CD4-positive, CD25-positive, alpha-beta regulatory T cell (primary cell): ENCODE measurements at regions not wholly inside any gene's neighbourhood (a gene's known extent, or its start where the extent isn't known, plus 50 kb on each side); places are given as distances from the start of the nearest gene placed in this dataset.

Experiments
- ATAC-seq, 2 donors: fragments of 150-1000 bp; cut with Tn5 transposase; one replicate each; pipeline ENCODE4 v1.10.0; 2021; ENCODE audit warnings: low read depth in 2 of 2, moderate number of reproducible peaks in 2 of 2, moderate library complexity in 1 of 2
- DNase-seq, 3 donors: peaks; one replicate each; pipeline versions ENCODE4 v3.0.0 to v3.0.0-alpha.2; 2012 to 2022; ENCODE audit warnings: mixed read lengths in 1 of 3
- H3K27ac ChIP-seq: one replicate; pipeline ENCODE4 v1.7.0; 2013; ENCODE audit warnings: mild to moderate bottlenecking, low read length; ENCODE audit not compliant: insufficient read depth, poor library complexity, severe bottlenecking
- H3K27me3 ChIP-seq: one replicate; pipeline ENCODE4 v1.7.0; 2013; ENCODE audit warnings: low read length; ENCODE audit not compliant: control insufficient read depth, insufficient read depth
- H3K36me3 ChIP-seq: one replicate; pipeline ENCODE4 v1.7.0; 2013; ENCODE audit warnings: mild to moderate bottlenecking, low read length, moderate library complexity; ENCODE audit not compliant: control insufficient read depth, insufficient read depth
- H3K4me1 ChIP-seq: 2 replicates; pipeline ENCODE4 v1.7.0; 2013; ENCODE audit warnings: mild to moderate bottlenecking, low read length; ENCODE audit not compliant: insufficient read depth, control insufficient read depth, poor library complexity, severe bottlenecking
- H3K4me3 ChIP-seq: one replicate; pipeline ENCODE4 v1.7.0; 2013; ENCODE audit warnings: low read depth, mild to moderate bottlenecking, low read length, moderate library complexity
- H3K9me3 ChIP-seq, 2 experiments: 1 replicate in 1 of 2; 2 replicates in 1 of 2; pipeline ENCODE4 v1.7.0; 2013; ENCODE audit warnings: low read length in 2 of 2, mild to moderate bottlenecking in 1 of 2, moderate library complexity in 1 of 2; ENCODE audit not compliant: control insufficient read depth in 2 of 2
- H3K27ac Mint-ChIP-seq, 3 donors: one replicate each; pipeline ENCODE4 v1.8.0; 2020 to 2022; ENCODE audit warnings: mild to moderate bottlenecking in 3 of 3, mixed read lengths in 3 of 3, moderate library complexity in 2 of 3
- H3K27me3 Mint-ChIP-seq: one replicate; pipeline ENCODE4 v1.8.0; 2022; ENCODE audit warnings: mild to moderate bottlenecking, mixed read lengths
- H3K36me3 Mint-ChIP-seq: one replicate; pipeline ENCODE4 v1.8.0; 2020; ENCODE audit warnings: mixed read lengths
- H3K4me1 Mint-ChIP-seq, 4 donors: one replicate each; pipeline ENCODE4 v1.8.0; 2020 to 2022; ENCODE audit warnings: mixed read lengths in 4 of 4, mild to moderate bottlenecking in 1 of 4
- H3K4me3 Mint-ChIP-seq, 4 donors: one replicate each; pipeline ENCODE4 v1.8.0; 2020 to 2022; ENCODE audit warnings: mild to moderate bottlenecking in 4 of 4, mixed read lengths in 4 of 4, moderate library complexity in 3 of 4
- H3K9me3 Mint-ChIP-seq, 7 donors: one replicate each; pipeline ENCODE4 v1.8.0; 2020 to 2022; ENCODE audit warnings: mixed read lengths in 7 of 7, mild to moderate bottlenecking in 3 of 7, moderate library complexity in 2 of 7

DNA sequence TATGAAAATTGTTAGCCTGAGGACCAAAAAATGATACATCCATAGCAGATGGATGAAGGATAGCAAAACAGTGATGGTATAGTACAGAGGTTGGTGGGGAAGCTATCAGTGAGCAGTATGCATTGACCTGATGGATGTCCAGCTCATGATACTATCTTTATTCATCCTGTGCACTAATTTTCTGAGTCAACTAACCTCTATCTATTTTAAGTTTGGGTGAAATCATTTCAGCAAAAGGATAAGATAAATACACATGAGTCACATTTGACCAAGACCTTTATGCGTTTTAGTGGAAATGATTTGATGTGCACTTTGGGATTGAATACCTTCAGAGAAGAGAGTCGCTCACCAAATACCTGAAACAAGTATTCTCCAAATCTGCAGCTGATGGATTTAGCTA, 351.0 kb upstream of the NR3C2 start:
- H3K4me3 Mint-ChIP-seq = no peak overlapping the region
- H3K36me3 Mint-ChIP-seq = no peaks in the 10 kb centered on the region
- H3K9me3 Mint-ChIP-seq = peaks cover 0 to 2% (median 0%) of the 10 kb centered on the region in 7 donors
- Histone ChIP-seq H3K27me3 (no peaks in the 10 kb centered on the region), H3K36me3 (no peaks in the 10 kb centered on the region), H3K4me1 (no peaks in the 10 kb centered on the region), H3K27ac (no peak overlapping the region), H3K9me3 (no peaks in the 10 kb centered on the region), H3K4me3 (no peak overlapping the region)
- H3K27me3 Mint-ChIP-seq = no peaks in the 10 kb centered on the region
- ATAC-seq = no peak
- peaks cover 0 to 4% (median 0%) of the 10 kb centered on the region in 4 donors for H3K4me1 Mint-ChIP-seq
- no peak overlapping the region for H3K27ac Mint-ChIP-seq
- DNase-seq = no peak

DNA sequence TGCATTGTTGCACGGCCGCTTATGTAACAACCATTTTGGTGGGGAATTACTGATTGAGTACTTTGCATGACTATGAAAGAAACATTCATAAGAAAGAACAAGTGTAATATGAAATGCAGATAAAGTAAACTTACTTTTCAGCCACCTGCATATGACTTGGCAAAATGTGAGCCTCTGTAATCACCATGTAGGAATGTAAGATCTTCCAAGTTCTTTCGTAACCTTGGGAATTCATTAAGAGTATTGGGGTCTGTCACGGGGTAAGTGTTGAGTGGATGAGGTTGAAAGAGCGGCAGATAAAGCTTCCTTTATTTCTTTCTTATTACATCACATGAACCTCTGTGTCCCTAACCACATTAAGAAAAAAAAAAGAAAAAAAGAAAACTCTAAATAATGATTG, 348.5 kb upstream of the NR3C2 start:
- DNase-seq (no peak), ATAC-seq (no peak)
- H3K4me3 ChIP-seq = no peak overlapping the region
- Mint-ChIP-seq H3K27ac (no peak overlapping the region), H3K27me3 (no peaks in the 10 kb centered on the region), H3K36me3 (no peaks in the 10 kb centered on the region), H3K4me1 (peaks cover 0 to 4% (median 0%) of the 10 kb centered on the region in 4 donors), H3K9me3 (peaks cover 0 to 2% (median 0%) of the 10 kb centered on the region in 7 donors), H3K4me3 (no peak overlapping the region)
- H3K36me3 ChIP-seq = no peaks in the 10 kb centered on the region
- no peaks in the 10 kb centered on the region for H3K27me3 ChIP-seq
- H3K4me1 ChIP-seq = no peaks in the 10 kb centered on the region
- no peak overlapping the region for H3K27ac ChIP-seq
- no peaks in the 10 kb centered on the region for H3K9me3 ChIP-seq

DNA sequence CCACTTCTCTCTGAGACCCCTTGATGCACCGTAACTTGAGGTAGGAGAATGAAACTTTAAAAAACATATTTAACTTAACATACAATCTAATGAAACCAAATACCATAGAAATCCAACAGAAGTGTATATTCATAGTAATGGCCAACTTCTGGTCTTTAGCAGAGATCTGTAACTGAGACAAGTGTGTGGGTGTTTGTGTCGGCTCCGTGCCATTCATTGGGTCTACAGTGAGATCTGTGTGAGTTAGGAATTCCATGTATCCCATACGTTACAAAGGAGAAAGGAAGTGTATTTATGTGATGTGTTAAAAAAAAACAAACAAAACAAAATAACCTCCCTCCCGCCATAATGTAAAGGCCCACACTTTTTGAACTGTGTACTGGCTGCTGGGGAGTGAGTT, 348.0 kb upstream of the NR3C2 start:
- H3K27ac ChIP-seq = no peak overlapping the region
- no peaks in the 10 kb centered on the region for H3K36me3 Mint-ChIP-seq

DNA sequence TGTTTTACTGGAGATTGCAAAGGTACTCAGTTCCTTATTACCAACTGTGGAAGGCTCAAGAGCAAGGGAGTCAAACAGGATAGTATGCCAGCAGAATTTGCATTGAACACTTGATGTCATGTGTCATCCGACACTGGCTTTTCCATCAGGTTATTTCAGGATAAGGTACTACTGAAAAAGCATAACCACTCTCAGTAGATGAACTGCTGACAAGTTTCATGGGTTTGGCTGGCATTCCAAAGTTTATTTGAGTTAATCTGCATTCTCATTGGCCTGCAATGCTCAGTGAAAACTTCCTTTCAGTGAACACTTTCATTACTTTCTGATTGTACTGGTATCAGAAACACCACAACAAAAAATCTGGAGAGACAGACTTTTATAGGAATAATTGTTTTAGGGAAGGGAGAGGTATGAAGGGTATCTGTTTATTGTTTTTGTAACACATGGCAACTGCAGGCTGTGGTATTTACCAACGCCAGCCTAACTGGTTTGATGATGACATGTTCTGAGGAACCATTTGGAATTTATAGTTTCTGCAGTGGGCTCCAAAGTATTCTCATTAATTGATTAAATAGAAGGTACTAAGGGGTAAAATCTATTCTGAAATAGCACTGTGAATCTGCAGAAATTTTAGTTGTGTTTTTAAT, 345.7 kb upstream of the NR3C2 start:
- Mint-ChIP-seq H3K4me3 (no peak overlapping the region), H3K9me3 (peaks cover 0 to 2% (median 0%) of the 10 kb centered on the region in 7 donors), H3K36me3 (no peaks in the 10 kb centered on the region), H3K4me1 (peaks cover 0 to 4% (median 0%) of the 10 kb centered on the region in 4 donors), H3K27ac (no peak overlapping the region), H3K27me3 (no peaks in the 10 kb centered on the region)
- H3K4me1 ChIP-seq = no peaks in the 10 kb centered on the region
- no peaks in the 10 kb centered on the region for H3K27me3 ChIP-seq
- no peaks in the 10 kb centered on the region for H3K36me3 ChIP-seq
- DNase-seq = no peak
- no peak for ATAC-seq
- H3K27ac ChIP-seq = no peak overlapping the region
- no peaks in the 10 kb centered on the region for H3K9me3 ChIP-seq
- no peak overlapping the region for H3K4me3 ChIP-seq

More for the DNA sequence above, 348.0 kb upstream of the NR3C2 start:
- Histone ChIP-seq H3K4me1 (no peaks in the 10 kb centered on the region), H3K27me3 (no peaks in the 10 kb centered on the region), H3K4me3 (no peak overlapping the region), H3K9me3 (no peaks in the 10 kb centered on the region), H3K36me3 (no peaks in the 10 kb centered on the region)
- no peak for ATAC-seq
- peaks cover 0 to 2% (median 0%) of the 10 kb centered on the region in 7 donors for H3K9me3 Mint-ChIP-seq
- peaks cover 0 to 4% (median 0%) of the 10 kb centered on the region in 4 donors for H3K4me1 Mint-ChIP-seq
- H3K4me3 Mint-ChIP-seq = no peak overlapping the region
- no peak for DNase-seq
- H3K27ac Mint-ChIP-seq = no peak overlapping the region
- no peaks in the 10 kb centered on the region for H3K27me3 Mint-ChIP-seq

DNA sequence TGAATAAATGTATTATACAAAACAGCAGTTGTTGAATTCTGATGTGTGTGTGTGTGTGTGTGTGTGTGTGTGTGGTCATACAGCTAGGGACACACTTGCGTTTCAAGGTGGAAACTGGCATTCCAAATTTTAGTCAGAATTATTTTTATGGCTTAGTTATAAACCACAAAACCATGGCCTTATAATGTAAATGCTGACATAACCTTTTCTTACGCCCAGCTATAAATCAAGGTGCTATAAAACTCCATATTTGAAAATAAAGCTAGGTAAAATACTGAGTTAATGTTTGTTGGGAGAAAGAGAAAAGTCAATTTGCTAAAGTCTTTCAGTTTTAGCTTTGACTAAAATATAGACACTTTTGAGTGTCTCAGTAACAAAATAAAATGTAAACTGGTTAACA, 345.1 kb upstream of the NR3C2 start:
- Histone ChIP-seq H3K4me1 (no peaks in the 10 kb centered on the region), H3K27ac (no peak overlapping the region), H3K4me3 (no peak overlapping the region), H3K36me3 (no peaks in the 10 kb centered on the region), H3K27me3 (no peaks in the 10 kb centered on the region), H3K9me3 (no peaks in the 10 kb centered on the region)
- ATAC-seq (no peak), DNase-seq (no peak)
- Mint-ChIP-seq H3K36me3 (no peaks in the 10 kb centered on the region), H3K27ac (no peak overlapping the region), H3K4me3 (no peak overlapping the region), H3K4me1 (peaks cover 0 to 4% (median 0%) of the 10 kb centered on the region in 4 donors), H3K27me3 (peaks cover 4% of the 10 kb centered on the region), H3K9me3 (peaks cover 0 to 3% (median 0%) of the 10 kb centered on the region in 7 donors)

DNA sequence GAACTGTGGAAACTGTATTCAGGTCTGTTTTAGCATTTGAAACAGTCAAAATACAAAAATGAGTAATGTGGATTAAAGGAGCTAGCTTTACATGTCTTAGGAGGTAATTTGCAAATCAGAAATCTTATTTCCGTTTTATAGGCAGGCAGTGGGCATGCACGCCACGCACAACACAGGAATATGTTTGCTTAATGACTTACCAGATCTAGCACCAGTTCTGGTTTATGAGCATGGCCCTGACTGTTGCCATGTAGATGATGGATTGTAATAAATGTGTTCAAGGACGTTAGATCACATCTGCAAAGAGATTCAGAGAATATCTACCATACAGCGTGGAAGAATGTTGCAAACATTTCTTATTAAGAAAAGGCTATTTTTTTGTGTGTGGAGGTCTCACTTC, 344.5 kb upstream of the NR3C2 start:
- peaks cover 0 to 7% (median 0%) of the 10 kb centered on the region in 7 donors for H3K9me3 Mint-ChIP-seq
- H3K27ac Mint-ChIP-seq = no peak overlapping the region
- no peak for DNase-seq
- no peaks in the 10 kb centered on the region for H3K27me3 ChIP-seq
- H3K4me3 ChIP-seq = no peak overlapping the region
- no peak overlapping the region for H3K27ac ChIP-seq
- H3K27me3 Mint-ChIP-seq = peaks cover 5% of the 10 kb centered on the region
- H3K4me1 ChIP-seq = no peaks in the 10 kb centered on the region
- no peaks in the 10 kb centered on the region for H3K9me3 ChIP-seq
- H3K4me3 Mint-ChIP-seq = no peak overlapping the region
- no peaks in the 10 kb centered on the region for H3K36me3 Mint-ChIP-seq
- no peaks in the 10 kb centered on the region for H3K36me3 ChIP-seq
- no peak for ATAC-seq
- H3K4me1 Mint-ChIP-seq = peaks cover 0 to 4% (median 0%) of the 10 kb centered on the region in 4 donors

DNA sequence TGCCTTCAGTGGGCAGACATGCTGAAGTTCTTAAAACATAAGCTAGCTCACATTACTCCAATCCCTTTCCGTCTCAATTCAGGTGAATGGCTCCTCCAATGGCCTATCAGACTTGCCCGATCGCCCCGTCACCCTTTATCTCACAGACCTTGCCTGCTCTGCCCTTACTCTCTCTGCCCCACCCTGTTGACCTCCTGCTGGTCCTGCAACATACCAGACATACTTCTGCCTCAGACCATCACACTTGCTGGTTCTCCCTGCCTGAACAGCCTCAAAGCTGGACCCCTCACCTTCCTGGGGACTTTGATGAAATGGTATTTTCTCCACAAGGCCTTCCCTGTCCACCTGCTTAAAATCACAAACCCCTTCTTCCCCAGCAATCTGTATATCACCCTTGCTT, 340.1 kb upstream of the NR3C2 start:
- Mint-ChIP-seq H3K27me3 (peaks cover 5% of the 10 kb centered on the region), H3K27ac (no peak overlapping the region), H3K4me1 (no peaks in the 10 kb centered on the region), H3K36me3 (no peaks in the 10 kb centered on the region), H3K9me3 (peaks cover 0 to 5% (median 3%) of the 10 kb centered on the region in 7 donors), H3K4me3 (no peak overlapping the region)
- Histone ChIP-seq H3K4me3 (no peak overlapping the region), H3K27ac (no peak overlapping the region), H3K27me3 (no peaks in the 10 kb centered on the region), H3K9me3 (no peaks in the 10 kb centered on the region), H3K4me1 (no peaks in the 10 kb centered on the region), H3K36me3 (no peaks in the 10 kb centered on the region)
- no peak for DNase-seq
- no peak for ATAC-seq

DNA sequence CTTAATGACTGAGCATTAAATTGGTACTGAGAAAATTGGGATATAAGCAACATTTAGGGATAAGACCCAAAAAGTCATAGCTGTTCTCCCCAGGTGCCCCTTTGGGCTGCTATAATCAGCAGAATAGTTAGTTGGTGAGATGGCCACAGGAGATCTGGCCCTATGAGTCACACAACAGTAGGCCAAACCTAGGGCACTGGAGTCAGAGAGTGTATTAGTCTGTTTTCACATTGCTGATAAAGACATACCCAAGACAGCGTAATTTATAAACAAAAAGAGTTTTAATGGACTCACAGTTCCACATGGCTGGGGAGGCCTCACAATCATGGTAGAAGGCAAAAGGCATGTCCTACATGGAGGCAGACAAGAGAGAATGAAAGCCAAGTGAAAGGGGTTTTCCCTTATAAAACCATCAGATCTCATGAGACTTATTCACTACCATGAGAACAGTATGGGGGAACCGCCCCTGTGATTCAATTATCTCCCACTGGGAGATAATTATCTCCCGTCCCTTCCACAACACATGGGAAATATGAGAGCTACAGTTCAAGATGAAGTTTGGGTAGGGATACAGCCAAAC, 338.3 kb upstream of the NR3C2 start:
- H3K27me3 ChIP-seq = no peaks in the 10 kb centered on the region
- H3K4me3 ChIP-seq = no peak overlapping the region
- H3K4me1 ChIP-seq = no peaks in the 10 kb centered on the region
- Mint-ChIP-seq H3K4me3 (no peak overlapping the region), H3K4me1 (no peaks in the 10 kb centered on the region), H3K27ac (no peak overlapping the region), H3K27me3 (peaks cover 5% of the 10 kb centered on the region), H3K36me3 (no peaks in the 10 kb centered on the region), H3K9me3 (peaks cover 0 to 5% (median 3%) of the 10 kb centered on the region in 7 donors)
- no peak for ATAC-seq
- H3K36me3 ChIP-seq = no peaks in the 10 kb centered on the region
- no peaks in the 10 kb centered on the region for H3K9me3 ChIP-seq
- DNase-seq = no peak
- no peak overlapping the region for H3K27ac ChIP-seq
